ENCODE measurements at regions not wholly inside any gene's neighbourhood (a gene's known extent, or its start where the extent isn't known, plus 50 kb on each side); places are given as distances from the start of the nearest gene placed in this dataset.

DNA sequence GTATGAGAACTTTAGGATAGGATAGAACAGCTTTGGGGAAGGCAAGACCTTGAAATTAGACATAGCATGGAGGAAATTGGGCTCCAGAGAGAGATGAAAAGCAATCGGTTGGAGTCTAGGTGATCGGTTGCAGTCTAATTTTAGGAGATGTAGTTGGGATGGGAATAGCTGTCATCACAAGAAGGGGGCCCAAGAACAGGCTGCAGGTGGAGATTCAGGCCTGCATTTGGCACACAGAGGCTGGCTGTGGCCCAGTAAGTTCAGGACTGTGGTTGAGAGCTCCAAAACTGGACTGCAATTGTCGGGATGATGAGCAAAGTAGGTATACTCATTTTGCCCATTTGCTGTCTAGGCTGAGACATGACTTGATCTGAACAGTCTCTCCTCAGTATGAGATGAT, 301.3 kb upstream of the B3GALT2 start:
- TF ChIP-seq, protein P1, sequence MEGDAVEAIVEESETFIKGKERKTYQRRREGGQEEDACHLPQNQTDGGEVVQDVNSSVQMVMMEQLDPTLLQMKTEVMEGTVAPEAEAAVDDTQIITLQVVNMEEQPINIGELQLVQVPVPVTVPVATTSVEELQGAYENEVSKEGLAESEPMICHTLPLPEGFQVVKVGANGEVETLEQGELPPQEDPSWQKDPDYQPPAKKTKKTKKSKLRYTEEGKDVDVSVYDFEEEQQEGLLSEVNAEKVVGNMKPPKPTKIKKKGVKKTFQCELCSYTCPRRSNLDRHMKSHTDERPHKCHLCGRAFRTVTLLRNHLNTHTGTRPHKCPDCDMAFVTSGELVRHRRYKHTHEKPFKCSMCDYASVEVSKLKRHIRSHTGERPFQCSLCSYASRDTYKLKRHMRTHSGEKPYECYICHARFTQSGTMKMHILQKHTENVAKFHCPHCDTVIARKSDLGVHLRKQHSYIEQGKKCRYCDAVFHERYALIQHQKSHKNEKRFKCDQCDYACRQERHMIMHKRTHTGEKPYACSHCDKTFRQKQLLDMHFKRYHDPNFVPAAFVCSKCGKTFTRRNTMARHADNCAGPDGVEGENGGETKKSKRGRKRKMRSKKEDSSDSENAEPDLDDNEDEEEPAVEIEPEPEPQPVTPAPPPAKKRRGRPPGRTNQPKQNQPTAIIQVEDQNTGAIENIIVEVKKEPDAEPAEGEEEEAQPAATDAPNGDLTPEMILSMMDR (IDR thresholded peaks at IDR 0.05; ENCODE audit: low read length, missing control alignments), result no peak
- H3K4me3 ChIP-seq (replicated peaks; ENCODE audit: low read depth, low read length), result no peak overlapping the region
- DNase-seq (ENCODE audit: low read depth), result no peak

GRCh38 chr1:193486671-193487229, 300.3 kb upstream of the B3GALT2 start:
- peak; percentile 75 for DNase-seq (ENCODE audit: low read depth)
- no peak overlapping the region for H3K4me3 ChIP-seq (replicated peaks; ENCODE audit: low read depth, low read length)

GRCh38 chr1:193480755-193481154, 294.3 kb upstream of the B3GALT2 start:
- DNase-seq (ENCODE audit: low read depth), result no peak
- no peak overlapping the region for H3K4me3 ChIP-seq (replicated peaks; ENCODE audit: low read depth, low read length)
- TF ChIP-seq, protein P1 (IDR thresholded peaks at IDR 0.05; ENCODE audit: low read length, missing control alignments), result no peak

More at GRCh38 chr1:193486671-193487229, 300.3 kb upstream of the B3GALT2 start:
- TF ChIP-seq, protein P1 (IDR thresholded peaks at IDR 0.05; ENCODE audit: low read length, missing control alignments), result no peak

GRCh38 chr1:193479187-193479586, 292.8 kb upstream of the B3GALT2 start:
- TF ChIP-seq, protein P1 (IDR thresholded peaks at IDR 0.05; ENCODE audit: low read length, missing control alignments), result no peak
- H3K4me3 ChIP-seq (replicated peaks; ENCODE audit: low read depth, low read length), result no peak overlapping the region
- DNase-seq (ENCODE audit: low read depth), result no peak

GRCh38 chr1:193476748-193477147, 290.3 kb upstream of the B3GALT2 start:
- no peak for DNase-seq (ENCODE audit: low read depth)
- no peak overlapping the region for H3K4me3 ChIP-seq (replicated peaks; ENCODE audit: low read depth, low read length)
- TF ChIP-seq, protein P1 (IDR thresholded peaks at IDR 0.05; ENCODE audit: low read length, missing control alignments), result no peak

- DNase-seq (ENCODE audit: low read depth), result no peak
- TF ChIP-seq, protein P1 (IDR thresholded peaks at IDR 0.05; ENCODE audit: low read length, missing control alignments), result no peak
- no peak overlapping the region for H3K4me3 ChIP-seq (replicated peaks; ENCODE audit: low read depth, low read length)
Observed at GRCh38 chr1:193473932-193474331, 287.5 kb upstream of the B3GALT2 start.

DNA sequence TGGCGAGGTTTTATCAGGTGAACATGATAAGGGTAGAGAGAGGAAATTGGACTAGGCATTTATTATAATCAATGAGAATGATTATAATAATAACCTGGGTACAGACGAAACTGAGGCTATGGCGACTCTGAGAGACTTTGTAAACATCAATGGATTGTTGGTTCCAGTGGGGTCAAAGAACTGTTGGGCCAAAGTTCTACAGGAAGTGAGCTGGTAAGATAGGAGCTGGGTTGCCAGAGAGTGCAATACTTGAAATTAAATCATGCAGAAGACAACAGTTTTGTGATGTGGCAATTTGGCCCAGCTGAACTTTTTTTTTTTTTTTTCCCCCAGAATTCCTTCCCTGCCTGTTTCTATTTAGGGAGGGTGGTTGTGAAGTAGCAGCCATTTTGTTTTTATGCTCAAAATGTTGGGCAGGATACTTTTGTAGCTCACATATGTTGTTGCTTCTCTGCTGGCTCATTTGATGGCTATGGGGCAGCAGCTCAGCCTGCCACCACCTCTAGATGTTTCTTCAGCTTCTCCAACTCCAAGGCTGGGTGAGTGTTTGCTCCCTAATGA, 286.5 kb upstream of the B3GALT2 start:
- TF ChIP-seq, protein P1 (IDR thresholded peaks at IDR 0.05; ENCODE audit: low read length, missing control alignments), result no peak
- DNase-seq (ENCODE audit: low read depth), result no peak
- H3K4me3 ChIP-seq (replicated peaks; ENCODE audit: low read depth, low read length), result no peak overlapping the region
